ENCODE measurements at regions not wholly inside any gene's neighbourhood (a gene's known extent, or its start where the extent isn't known, plus 50 kb on each side); places are given as distances from the start of the nearest gene placed in this dataset.

DNA sequence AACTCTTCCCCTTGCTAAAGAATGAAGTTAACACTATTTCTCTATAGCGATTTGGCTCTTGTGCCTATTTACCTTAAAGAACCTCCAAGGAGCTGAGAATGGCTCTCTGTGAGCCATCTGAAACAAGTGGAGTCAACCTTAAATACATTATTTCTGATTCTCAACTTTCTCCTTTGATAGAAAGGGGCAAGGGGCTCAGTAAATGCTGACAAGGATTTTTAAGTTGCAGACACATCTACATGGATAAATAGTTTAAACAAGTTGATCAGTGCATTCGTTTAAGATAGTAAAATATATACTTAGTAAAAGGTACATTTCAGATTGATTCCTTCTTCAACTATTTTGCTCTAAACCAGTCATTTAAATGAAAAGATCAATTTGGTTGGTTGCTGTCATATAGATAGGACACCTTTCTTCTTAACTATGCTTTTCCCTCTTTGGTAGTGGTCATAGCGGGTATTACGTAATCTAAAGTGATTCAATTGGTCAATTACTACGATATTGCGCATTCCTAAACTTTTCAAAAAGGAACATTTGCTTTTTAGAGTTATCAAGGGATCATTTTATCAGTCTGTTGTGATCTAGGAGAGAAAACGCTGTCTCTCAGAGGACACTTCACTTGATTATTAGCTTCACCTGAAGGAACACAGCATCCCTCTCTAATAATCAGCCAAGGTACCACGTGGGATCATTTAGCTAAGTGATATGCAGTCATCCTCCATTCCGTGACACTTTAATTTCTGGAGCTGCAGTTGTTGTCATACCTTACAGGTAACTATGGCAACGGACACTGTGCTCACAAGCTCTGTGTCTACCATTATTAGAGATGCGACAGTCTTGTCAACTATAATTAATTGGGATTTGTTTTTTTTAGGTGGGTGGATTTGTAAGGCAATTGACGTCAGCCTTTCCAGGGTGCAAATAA is 50.9 kb upstream of the KCNE4 start:
- ChIA-PET POLR2A (interaction anchor here (1.5 kb wide), 1 partner anchor 8 kb away, joined by 4 read pairs; no protein-coding TSS in a partner anchor), CTCF (ENCODE audit: low intra/inter-chr PET ratio) (no interaction called here)
- FAIRE-seq (no peak), DNase-seq (ENCODE audit: extremely low read depth in 1 of 4, low spot score in 3 of 4) (no peak), ATAC-seq (no peak)
- in situ Hi-C loops (cut with MboI): no loop called here
- intact Hi-C loops (cut with micrococcal nuclease): no loop called here
- no peak overlapping the region for H3K27ac ChIP-seq (ENCODE audit: extremely low read depth, low read depth, low read length)
- no peaks in the 10 kb centered on the region for H3K9me3 ChIP-seq (replicated peaks; ENCODE audit: control insufficient read depth, insufficient read depth, low read depth, low read length)
- H2AFZ ChIP-seq (ENCODE audit: low read depth, low read length): no peak overlapping the region
- TF ChIP-seq CEBPB (tag; IDR thresholded peaks at IDR 0.05) (peak; percentile 67; the same call in 1 of the 2 replicates), C11orf30 (IDR thresholded peaks at IDR 0.05; ENCODE audit: low read depth) (peak; percentile 37; the same call in 1 of the 2 replicates), SNIP1 (IDR thresholded peaks at IDR 0.05; ENCODE audit: low read depth) (no peak), CEBPG (CRISPR knock-in tag; IDR thresholded peaks at IDR 0.05) (no peak), CEBPG (tag; conservative IDR thresholded peaks at IDR 0.05 in 1 of 2, IDR thresholded peaks at IDR 0.05 in 1 of 2) (peak; percentile 42 to 60; a peak in 1 of 4 replicates), UBTF (IDR thresholded peaks at IDR 0.05; ENCODE audit: borderline replicate concordance in 1 of 2, low read depth in 2 of 2, low read length in 2 of 2) (no peak), KDM4B (IDR thresholded peaks at IDR 0.05; ENCODE audit: borderline replicate concordance in 2 of 2, low read depth in 1 of 2) (no peak), PATZ1 (CRISPR knock-in tag; IDR thresholded peaks at IDR 0.05; ENCODE audit: borderline replicate concordance) (no peak), MAFK (IDR thresholded peaks at IDR 0.05; ENCODE audit: low read length) (peak; percentile 5; the same call in 1 of the 2 replicates), RFX1 (IDR thresholded peaks at IDR 0.05) (peak; percentile 80), ETV6 (IDR thresholded peaks at IDR 0.05; ENCODE audit: borderline replicate concordance in 1 of 2, low read depth in 2 of 2, low read length in 1 of 2) (no peak), ETV6 (CRISPR knock-in tag; IDR thresholded peaks at IDR 0.05; ENCODE audit: borderline replicate concordance) (no peak), KLF1 (tag; IDR thresholded peaks at IDR 0.05) (no peak)
- no peaks in the 10 kb centered on the region for H3K4me1 ChIP-seq (replicated peaks in 1 of 2; ENCODE audit: control insufficient read depth in 2 of 2, insufficient read depth in 2 of 2, low read length in 2 of 2)
- H3K4me3 ChIP-seq: no peak overlapping the region
- no peaks in the 10 kb centered on the region for H3K9me1 ChIP-seq (ENCODE audit: control insufficient read depth, insufficient read depth, low read length)
- H4K20me1 ChIP-seq (replicated peaks; ENCODE audit: control insufficient read depth, insufficient read depth, low read length): no peaks in the 10 kb centered on the region
- no peaks in the 10 kb centered on the region for H3K79me2 ChIP-seq (ENCODE audit: control insufficient read depth, insufficient read depth, low read length)
- H3K9ac ChIP-seq (ENCODE audit: insufficient read depth in 1 of 2, low read depth in 2 of 2, low read length in 2 of 2): no peak overlapping the region
- 3% methylated on average over 12 of the region's 12 CpGs for WGBS (ENCODE audit: insufficient coverage, low coverage, missing lambda C conversion rate)
- no TSS peak for BruUV-seq (replicated peaks)
- no peak overlapping the region for H3K4me2 ChIP-seq (ENCODE audit: insufficient read depth, low read length)
- peaks cover 0 to 3% of the 10 kb centered on the region in 2 experiments; a peak in 3 of 5 replicates for H3K27me3 ChIP-seq (ENCODE audit: control insufficient read depth in 2 of 2, insufficient read depth in 2 of 2, low read length in 2 of 2)
- H3K36me3 ChIP-seq (ENCODE audit: control insufficient read depth, insufficient read depth, low read length): no peaks in the 10 kb centered on the region

Data from K562 (cell line).